GM23338 (cell line): ENCODE measurements at regions not wholly inside any gene's neighbourhood (a gene's known extent, or its start where the extent isn't known, plus 50 kb on each side); places are given as distances from the start of the nearest gene placed in this dataset.

Experiments
- ATAC-seq: fragments of 200-7000 bp; cut with Tn5 transposase; 3 replicates; pipeline ENCODE4 v1.9.1; 2020
- DNase-seq: peaks from one replicate; pipeline ENCODE4 v3.0.0-alpha.2; 2015; ENCODE audit warnings: low spot score
- H2AFZ ChIP-seq: fragments of 200-600 bp; sonication (generic); 2 replicates; pipeline ENCODE4 v1.8.0; 2016; ENCODE audit warnings: antibody characterized with exemption, mild to moderate bottlenecking, moderate library complexity
- H3F3A ChIP-seq: fragments of 200-600 bp; sonication (generic); replicated peaks from 2 replicates; pipeline ENCODE4 v1.8.0; 2017; ENCODE audit warnings: antibody characterized with exemption, mixed run types, low read depth
- H3K27ac ChIP-seq: fragments of 200-600 bp; sonication (generic); 2 replicates; pipeline ENCODE4 v1.6.1; 2016; ENCODE audit warnings: low read depth
- H3K27me3 ChIP-seq: fragments of 200-600 bp; sonication (generic); 2 replicates; pipeline ENCODE4 v1.8.0; 2016; ENCODE audit warnings: mild to moderate bottlenecking, mixed run types, moderate library complexity; ENCODE audit not compliant: insufficient read depth
- H3K36me3 ChIP-seq: fragments of 200-600 bp; sonication (generic); 2 replicates; pipeline ENCODE4 v1.8.0; 2016; ENCODE audit warnings: mild to moderate bottlenecking; ENCODE audit not compliant: insufficient read depth
- H3K4me1 ChIP-seq: fragments of 200-600 bp; sonication (generic); 2 replicates; pipeline ENCODE4 v1.8.0; 2016; ENCODE audit warnings: mild to moderate bottlenecking, moderate library complexity; ENCODE audit not compliant: insufficient read depth
- H3K4me2 ChIP-seq: fragments of 200-600 bp; sonication (generic); 2 replicates; pipeline ENCODE4 v1.7.1; 2017; ENCODE audit warnings: mixed run types
- H3K4me3 ChIP-seq: fragments of 200-600 bp; sonication (generic); 2 replicates; pipeline ENCODE4 v1.6.1; 2016; ENCODE audit warnings: mixed run types
- H3K79me2 ChIP-seq: fragments of 200-600 bp; sonication (generic); replicated peaks from 2 replicates; pipeline ENCODE4 v1.8.0; 2017; ENCODE audit warnings: mild to moderate bottlenecking; ENCODE audit not compliant: insufficient read depth
- H3K9me2 ChIP-seq: fragments of 200-600 bp; sonication (generic); 2 replicates; pipeline ENCODE4 v1.8.0; 2017; ENCODE audit not compliant: insufficient read depth
- H4K20me1 ChIP-seq: fragments of 200-600 bp; sonication (generic); replicated peaks from 2 replicates; pipeline ENCODE4 v1.8.0; 2017; ENCODE audit warnings: mild to moderate bottlenecking; ENCODE audit not compliant: insufficient read depth
- H3K27ac Mint-ChIP-seq: 2 replicates; pipeline ENCODE4 v1.8.0; 2020; ENCODE audit warnings: inconsistent platforms, mild to moderate bottlenecking, moderate library complexity, mixed read lengths
- H3K27me3 Mint-ChIP-seq: 3 replicates; pipeline ENCODE4 v1.8.0; 2022; ENCODE audit warnings: low read depth, mild to moderate bottlenecking, moderate library complexity, mixed read lengths, inconsistent platforms; ENCODE audit not compliant: insufficient read depth, poor library complexity
- H3K36me3 Mint-ChIP-seq: 3 replicates; pipeline ENCODE4 v1.8.0; 2021; ENCODE audit warnings: low read depth, mild to moderate bottlenecking, inconsistent platforms, moderate library complexity, mixed read lengths
- H3K4me1 Mint-ChIP-seq: 3 replicates; pipeline ENCODE4 v1.8.0; 2020; ENCODE audit warnings: mild to moderate bottlenecking, inconsistent platforms, mixed read lengths
- H3K4me3 Mint-ChIP-seq: 3 replicates; pipeline ENCODE4 v1.8.0; 2021; ENCODE audit warnings: moderate library complexity, mild to moderate bottlenecking, inconsistent platforms, mixed read lengths
- H3K9me3 Mint-ChIP-seq: 3 replicates; pipeline ENCODE4 v1.8.0; 2020; ENCODE audit warnings: moderate library complexity, mild to moderate bottlenecking, inconsistent platforms, mixed read lengths
- CREB1 ChIP-seq: fragments of 250-450 bp; sonication (Bioruptor Pico); IDR thresholded peaks from 2 replicates; pipeline ENCODE4 v1.5.0; 2020; ENCODE audit warnings: low read depth, mild to moderate bottlenecking, moderate library complexity
- EZH2 ChIP-seq: fragments of 200-600 bp; sonication (generic); IDR thresholded peaks from one replicate; pipeline ENCODE4 v1.8.0; 2017; ENCODE audit warnings: antibody characterized with exemption, mild to moderate bottlenecking, low read depth; ENCODE audit not compliant: unreplicated experiment
- EZH2phosphoT487 ChIP-seq: fragments of 200-600 bp; sonication (generic); IDR thresholded peaks from one replicate; pipeline ENCODE4 v1.8.1; 2018; ENCODE audit warnings: antibody characterized with exemption; ENCODE audit not compliant: unreplicated experiment
- JUNB ChIP-seq: IDR thresholded peaks from one replicate; pipeline ENCODE4 v1.6.1; 2016; ENCODE audit warnings: antibody characterized with exemption; ENCODE audit not compliant: unreplicated experiment
- NANOG ChIP-seq: IDR thresholded peaks from 2 replicates; pipeline ENCODE4 v1.6.1; 2016; ENCODE audit warnings: antibody characterized with exemption, borderline replicate concordance
- POLR2AphosphoS5 ChIP-seq: IDR thresholded peaks from 2 replicates; pipeline ENCODE4 v1.6.1; 2016; ENCODE audit warnings: antibody characterized with exemption, low read depth
- STAT1 ChIP-seq: IDR thresholded peaks from one replicate; pipeline ENCODE4 v1.6.1; 2016; ENCODE audit warnings: antibody characterized with exemption; ENCODE audit not compliant: unreplicated experiment
- ZNF114 ChIP-seq: fragments of 250-450 bp; sonication (Bioruptor Pico); IDR thresholded peaks from 2 replicates; pipeline ENCODE4 v1.5.0; 2020; ENCODE audit warnings: mild to moderate bottlenecking, moderate library complexity
- ZNF331 ChIP-seq: fragments of 250-450 bp; sonication (Bioruptor Pico); IDR thresholded peaks from 2 replicates; pipeline ENCODE4 v1.5.0; 2020; ENCODE audit warnings: low read depth, mild to moderate bottlenecking, moderate library complexity
- TF ChIP-seq, protein P1 (sequence below): IDR thresholded peaks from 2 replicates; pipeline ENCODE4 v1.6.1; 2016; ENCODE audit warnings: antibody characterized with exemption
- TF ChIP-seq, protein P2 (sequence below): IDR thresholded peaks from one replicate; pipeline ENCODE4 v1.6.1; 2018; ENCODE audit warnings: antibody characterized with exemption; ENCODE audit not compliant: unreplicated experiment
- TF ChIP-seq, protein P3 (sequence below): fragments of 250-450 bp; sonication (Bioruptor Pico); IDR thresholded peaks from 2 replicates; pipeline ENCODE4 v1.5.0; 2020; ENCODE audit warnings: mild to moderate bottlenecking, moderate library complexity
- TF ChIP-seq, protein P4 (sequence below), 2 experiments: fragments of 200-600 bp in 1 of 2; sonication (generic) in 1 of 2; conservative IDR thresholded peaks; 2 replicates each; pipeline versions ENCODE4 v1.5.1 to v1.6.1; 2016 to 2017; ENCODE audit warnings: antibody characterized with exemption in 2 of 2, low read depth in 2 of 2, mild to moderate bottlenecking in 2 of 2, moderate library complexity in 1 of 2

DNA sequence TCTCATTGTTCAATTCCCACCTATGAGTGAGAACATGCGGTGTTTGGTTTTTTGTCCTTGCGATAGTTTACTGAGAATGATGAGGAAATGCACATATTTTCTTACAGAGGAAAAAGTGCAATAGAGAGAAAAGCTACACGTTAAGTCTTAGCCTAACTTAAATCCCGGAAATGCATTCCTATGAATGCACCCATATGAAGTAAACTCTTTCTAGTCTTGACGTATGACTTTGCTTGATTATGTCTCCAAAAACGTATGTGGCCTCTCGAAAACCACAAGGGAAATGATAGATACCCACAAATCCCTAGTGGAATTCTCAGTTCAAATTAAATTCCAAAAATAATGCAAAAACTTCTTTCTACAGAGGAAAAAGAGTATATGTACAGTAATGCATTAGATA, 90.7 kb upstream of the SASH1 start:
- H3K79me2 ChIP-seq, result no peaks in the 10 kb centered on the region
- DNase-seq, result no peak
- no peak overlapping the region for H3K4me2 ChIP-seq
- no peaks in the 10 kb centered on the region for H3F3A ChIP-seq
- Mint-ChIP-seq H3K27me3 (no peaks in the 10 kb centered on the region), H3K36me3 (no peaks in the 10 kb centered on the region), H3K4me3 (no peak overlapping the region), H3K4me1 (peaks cover 5% of the 10 kb centered on the region; the same call in 1 of the 3 replicates), H3K27ac (no peak overlapping the region), H3K9me3 (no peaks in the 10 kb centered on the region)
- H3K4me3 ChIP-seq, result no peak overlapping the region
- no peak overlapping the region for H3K27ac ChIP-seq
- H3K4me1 ChIP-seq, result 0 out of 2 replicates have a peak, but pooled peaks cover 3% of the 10 kb centered on the region
- no peak overlapping the region for H2AFZ ChIP-seq
- H3K27me3 ChIP-seq, result no peaks in the 10 kb centered on the region
- ATAC-seq, result no peak
- H3K9me2 ChIP-seq, result no peaks in the 10 kb centered on the region; the same call in 1 of the 2 replicates
- H4K20me1 ChIP-seq, result no peaks in the 10 kb centered on the region
- no peaks in the 10 kb centered on the region for H3K36me3 ChIP-seq
- no peak for TF ChIP-seq EZH2phosphoT487
- TF ChIP-seq STAT1, result no peak
- no peak for TF ChIP-seq EZH2
- TF ChIP-seq JUNB, result no peak
- no peak for TF ChIP-seq POLR2AphosphoS5
- no peak for TF ChIP-seq ZNF114
- TF ChIP-seq, protein P1, sequence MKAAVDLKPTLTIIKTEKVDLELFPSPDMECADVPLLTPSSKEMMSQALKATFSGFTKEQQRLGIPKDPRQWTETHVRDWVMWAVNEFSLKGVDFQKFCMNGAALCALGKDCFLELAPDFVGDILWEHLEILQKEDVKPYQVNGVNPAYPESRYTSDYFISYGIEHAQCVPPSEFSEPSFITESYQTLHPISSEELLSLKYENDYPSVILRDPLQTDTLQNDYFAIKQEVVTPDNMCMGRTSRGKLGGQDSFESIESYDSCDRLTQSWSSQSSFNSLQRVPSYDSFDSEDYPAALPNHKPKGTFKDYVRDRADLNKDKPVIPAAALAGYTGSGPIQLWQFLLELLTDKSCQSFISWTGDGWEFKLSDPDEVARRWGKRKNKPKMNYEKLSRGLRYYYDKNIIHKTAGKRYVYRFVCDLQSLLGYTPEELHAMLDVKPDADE, result no peak
- TF ChIP-seq, protein P2, sequence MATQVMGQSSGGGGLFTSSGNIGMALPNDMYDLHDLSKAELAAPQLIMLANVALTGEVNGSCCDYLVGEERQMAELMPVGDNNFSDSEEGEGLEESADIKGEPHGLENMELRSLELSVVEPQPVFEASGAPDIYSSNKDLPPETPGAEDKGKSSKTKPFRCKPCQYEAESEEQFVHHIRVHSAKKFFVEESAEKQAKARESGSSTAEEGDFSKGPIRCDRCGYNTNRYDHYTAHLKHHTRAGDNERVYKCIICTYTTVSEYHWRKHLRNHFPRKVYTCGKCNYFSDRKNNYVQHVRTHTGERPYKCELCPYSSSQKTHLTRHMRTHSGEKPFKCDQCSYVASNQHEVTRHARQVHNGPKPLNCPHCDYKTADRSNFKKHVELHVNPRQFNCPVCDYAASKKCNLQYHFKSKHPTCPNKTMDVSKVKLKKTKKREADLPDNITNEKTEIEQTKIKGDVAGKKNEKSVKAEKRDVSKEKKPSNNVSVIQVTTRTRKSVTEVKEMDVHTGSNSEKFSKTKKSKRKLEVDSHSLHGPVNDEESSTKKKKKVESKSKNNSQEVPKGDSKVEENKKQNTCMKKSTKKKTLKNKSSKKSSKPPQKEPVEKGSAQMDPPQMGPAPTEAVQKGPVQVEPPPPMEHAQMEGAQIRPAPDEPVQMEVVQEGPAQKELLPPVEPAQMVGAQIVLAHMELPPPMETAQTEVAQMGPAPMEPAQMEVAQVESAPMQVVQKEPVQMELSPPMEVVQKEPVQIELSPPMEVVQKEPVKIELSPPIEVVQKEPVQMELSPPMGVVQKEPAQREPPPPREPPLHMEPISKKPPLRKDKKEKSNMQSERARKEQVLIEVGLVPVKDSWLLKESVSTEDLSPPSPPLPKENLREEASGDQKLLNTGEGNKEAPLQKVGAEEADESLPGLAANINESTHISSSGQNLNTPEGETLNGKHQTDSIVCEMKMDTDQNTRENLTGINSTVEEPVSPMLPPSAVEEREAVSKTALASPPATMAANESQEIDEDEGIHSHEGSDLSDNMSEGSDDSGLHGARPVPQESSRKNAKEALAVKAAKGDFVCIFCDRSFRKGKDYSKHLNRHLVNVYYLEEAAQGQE, result no peak
- TF ChIP-seq, protein P3, sequence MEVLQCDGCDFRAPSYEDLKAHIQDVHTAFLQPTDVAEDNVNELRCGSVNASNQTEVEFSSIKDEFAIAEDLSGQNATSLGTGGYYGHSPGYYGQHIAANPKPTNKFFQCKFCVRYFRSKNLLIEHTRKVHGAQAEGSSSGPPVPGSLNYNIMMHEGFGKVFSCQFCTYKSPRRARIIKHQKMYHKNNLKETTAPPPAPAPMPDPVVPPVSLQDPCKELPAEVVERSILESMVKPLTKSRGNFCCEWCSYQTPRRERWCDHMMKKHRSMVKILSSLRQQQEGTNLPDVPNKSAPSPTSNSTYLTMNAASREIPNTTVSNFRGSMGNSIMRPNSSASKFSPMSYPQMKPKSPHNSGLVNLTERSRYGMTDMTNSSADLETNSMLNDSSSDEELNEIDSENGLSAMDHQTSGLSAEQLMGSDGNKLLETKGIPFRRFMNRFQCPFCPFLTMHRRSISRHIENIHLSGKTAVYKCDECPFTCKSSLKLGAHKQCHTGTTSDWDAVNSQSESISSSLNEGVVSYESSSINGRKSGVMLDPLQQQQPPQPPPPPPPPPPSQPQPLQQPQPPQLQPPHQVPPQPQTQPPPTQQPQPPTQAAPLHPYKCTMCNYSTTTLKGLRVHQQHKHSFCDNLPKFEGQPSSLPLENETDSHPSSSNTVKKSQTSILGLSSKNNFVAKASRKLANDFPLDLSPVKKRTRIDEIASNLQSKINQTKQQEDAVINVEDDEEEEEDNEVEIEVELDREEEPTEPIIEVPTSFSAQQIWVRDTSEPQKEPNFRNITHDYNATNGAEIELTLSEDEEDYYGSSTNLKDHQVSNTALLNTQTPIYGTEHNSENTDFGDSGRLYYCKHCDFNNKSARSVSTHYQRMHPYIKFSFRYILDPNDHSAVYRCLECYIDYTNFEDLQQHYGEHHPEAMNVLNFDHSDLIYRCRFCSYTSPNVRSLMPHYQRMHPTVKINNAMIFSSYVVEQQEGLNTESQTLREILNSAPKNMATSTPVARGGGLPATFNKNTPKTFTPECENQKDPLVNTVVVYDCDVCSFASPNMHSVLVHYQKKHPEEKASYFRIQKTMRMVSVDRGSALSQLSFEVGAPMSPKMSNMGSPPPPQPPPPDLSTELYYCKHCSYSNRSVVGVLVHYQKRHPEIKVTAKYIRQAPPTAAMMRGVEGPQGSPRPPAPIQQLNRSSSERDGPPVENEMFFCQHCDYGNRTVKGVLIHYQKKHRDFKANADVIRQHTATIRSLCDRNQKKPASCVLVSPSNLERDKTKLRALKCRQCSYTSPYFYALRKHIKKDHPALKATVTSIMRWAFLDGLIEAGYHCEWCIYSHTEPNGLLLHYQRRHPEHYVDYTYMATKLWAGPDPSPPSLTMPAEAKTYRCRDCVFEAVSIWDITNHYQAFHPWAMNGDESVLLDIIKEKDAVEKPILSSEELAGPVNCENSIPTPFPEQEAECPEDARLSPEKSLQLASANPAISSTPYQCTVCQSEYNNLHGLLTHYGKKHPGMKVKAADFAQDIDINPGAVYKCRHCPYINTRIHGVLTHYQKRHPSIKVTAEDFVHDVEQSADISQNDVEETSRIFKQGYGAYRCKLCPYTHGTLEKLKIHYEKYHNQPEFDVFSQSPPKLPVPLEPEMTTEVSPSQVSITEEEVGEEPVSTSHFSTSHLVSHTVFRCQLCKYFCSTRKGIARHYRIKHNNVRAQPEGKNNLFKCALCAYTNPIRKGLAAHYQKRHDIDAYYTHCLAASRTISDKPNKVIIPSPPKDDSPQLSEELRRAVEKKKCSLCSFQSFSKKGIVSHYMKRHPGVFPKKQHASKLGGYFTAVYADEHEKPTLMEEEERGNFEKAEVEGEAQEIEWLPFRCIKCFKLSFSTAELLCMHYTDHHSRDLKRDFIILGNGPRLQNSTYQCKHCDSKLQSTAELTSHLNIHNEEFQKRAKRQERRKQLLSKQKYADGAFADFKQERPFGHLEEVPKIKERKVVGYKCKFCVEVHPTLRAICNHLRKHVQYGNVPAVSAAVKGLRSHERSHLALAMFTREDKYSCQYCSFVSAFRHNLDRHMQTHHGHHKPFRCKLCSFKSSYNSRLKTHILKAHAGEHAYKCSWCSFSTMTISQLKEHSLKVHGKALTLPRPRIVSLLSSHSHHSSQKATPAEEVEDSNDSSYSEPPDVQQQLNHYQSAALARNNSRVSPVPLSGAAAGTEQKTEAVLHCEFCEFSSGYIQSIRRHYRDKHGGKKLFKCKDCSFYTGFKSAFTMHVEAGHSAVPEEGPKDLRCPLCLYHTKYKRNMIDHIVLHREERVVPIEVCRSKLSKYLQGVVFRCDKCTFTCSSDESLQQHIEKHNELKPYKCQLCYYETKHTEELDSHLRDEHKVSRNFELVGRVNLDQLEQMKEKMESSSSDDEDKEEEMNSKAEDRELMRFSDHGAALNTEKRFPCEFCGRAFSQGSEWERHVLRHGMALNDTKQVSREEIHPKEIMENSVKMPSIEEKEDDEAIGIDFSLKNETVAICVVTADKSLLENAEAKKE (CRISPR knock-in tag), result no peak
- no peak for TF ChIP-seq CREB1
- TF ChIP-seq ZNF331 (CRISPR knock-in tag), result no peak
- TF ChIP-seq, protein P4, sequence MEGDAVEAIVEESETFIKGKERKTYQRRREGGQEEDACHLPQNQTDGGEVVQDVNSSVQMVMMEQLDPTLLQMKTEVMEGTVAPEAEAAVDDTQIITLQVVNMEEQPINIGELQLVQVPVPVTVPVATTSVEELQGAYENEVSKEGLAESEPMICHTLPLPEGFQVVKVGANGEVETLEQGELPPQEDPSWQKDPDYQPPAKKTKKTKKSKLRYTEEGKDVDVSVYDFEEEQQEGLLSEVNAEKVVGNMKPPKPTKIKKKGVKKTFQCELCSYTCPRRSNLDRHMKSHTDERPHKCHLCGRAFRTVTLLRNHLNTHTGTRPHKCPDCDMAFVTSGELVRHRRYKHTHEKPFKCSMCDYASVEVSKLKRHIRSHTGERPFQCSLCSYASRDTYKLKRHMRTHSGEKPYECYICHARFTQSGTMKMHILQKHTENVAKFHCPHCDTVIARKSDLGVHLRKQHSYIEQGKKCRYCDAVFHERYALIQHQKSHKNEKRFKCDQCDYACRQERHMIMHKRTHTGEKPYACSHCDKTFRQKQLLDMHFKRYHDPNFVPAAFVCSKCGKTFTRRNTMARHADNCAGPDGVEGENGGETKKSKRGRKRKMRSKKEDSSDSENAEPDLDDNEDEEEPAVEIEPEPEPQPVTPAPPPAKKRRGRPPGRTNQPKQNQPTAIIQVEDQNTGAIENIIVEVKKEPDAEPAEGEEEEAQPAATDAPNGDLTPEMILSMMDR (conservative IDR thresholded peaks at IDR 0.05; ENCODE audit: low read depth in 2 of 2), result no peak
- TF ChIP-seq NANOG, result no peak
